ENCODE measurements at regions not wholly inside any gene's neighbourhood (a gene's known extent, or its start where the extent isn't known, plus 50 kb on each side); places are given as distances from the start of the nearest gene placed in this dataset.
"Not testable (repeated sequence)": the region's sequence is repeated elsewhere in the genome, so short reads cannot be mapped to it uniquely, and the experiment has no call there.

DNA sequence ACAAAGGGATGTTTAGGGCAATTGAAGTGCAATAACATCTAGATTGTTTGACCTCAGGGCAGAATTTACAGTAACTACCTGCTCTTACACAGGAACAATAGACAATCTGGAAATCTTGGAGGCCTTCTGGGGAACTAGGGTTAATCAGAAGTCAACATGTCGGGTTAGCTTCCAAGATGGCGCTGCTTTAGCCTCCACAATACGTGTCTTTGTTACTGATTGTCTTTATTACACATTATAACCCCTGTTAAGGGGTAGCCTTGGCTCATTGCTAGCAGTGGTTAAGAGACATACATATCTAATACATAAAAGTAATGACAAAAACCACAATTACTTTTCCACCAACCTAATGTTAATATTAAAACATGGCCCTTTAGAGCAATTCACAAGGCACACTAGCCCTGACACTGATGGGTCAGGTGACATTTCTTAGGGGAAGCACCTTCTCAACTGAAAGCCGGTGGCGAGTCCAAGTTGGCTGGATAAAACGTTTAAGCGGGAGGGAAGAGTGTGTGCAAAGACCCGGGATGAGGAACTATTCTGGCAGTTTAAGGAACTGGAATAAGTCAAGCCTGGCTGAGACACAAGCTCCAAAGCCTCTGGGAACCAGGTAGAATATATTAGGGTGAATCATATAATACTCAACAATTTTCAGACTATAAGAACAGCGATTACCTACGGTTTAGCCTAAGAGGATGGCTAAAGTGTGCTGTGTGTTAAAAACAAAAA lies 236.9 kb downstream of the BCAS1 start:
- no peak for DNase-seq

DNA sequence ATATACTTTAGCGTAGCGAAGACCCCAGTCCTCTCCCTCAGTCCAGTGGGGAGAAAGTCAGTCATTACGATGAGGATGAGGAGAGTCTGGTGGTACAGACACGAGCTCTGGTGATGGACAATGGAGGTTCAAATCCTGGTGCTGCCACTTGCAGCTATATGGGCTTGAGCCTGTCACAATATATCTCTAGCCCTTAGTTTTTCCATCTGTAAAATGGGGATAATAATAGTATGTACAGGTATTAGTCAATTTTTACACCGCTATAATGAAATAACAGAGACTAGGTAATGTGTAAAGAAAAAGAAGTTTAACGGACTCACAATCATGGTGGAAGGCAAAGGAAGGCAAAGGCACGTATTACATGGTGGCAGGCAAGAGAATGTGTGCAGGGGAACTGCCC lies 237.9 kb downstream of the BCAS1 start:
- DNase-seq = no peak

DNA sequence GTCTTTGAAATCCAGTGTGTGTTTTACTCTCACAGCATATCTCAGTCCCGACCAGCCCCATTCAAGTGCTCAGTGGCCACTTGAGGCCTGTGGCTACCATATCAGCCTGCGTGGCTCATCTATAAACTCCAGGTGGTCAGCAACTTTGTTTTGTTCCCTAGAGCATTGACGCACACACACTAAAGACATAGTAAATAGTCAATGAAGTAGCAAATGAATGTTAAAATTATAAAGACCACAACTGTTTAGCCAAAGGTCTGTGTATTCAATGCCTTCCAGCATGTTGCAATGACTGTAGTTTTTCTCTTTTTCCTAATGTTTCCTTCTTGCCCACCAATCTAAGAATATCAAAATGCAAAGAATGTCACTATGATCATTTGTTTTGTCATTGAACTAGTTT lies 238.2 kb upstream of the ZNF217 start:
- no peak for DNase-seq

DNA sequence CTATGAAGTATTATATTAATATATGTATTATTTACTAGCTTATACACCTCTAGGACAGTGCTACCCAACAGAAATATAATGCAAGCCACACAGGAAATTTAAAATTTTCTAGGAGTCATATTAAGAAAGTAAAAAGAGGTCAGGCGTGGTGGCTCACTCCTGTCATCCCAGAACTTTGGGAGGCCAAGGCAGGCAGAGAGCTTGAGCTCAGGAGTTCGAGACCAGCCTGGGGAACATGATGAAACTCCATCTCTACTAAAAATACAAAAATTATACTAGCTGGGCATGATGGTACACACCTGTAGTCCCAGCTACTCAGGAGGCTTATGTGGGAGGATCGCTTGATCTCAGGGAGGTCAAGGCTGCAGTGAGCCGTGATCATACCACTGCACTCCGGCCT lies 237.6 kb upstream of the ZNF217 start:
- no peak for DNase-seq

DNA sequence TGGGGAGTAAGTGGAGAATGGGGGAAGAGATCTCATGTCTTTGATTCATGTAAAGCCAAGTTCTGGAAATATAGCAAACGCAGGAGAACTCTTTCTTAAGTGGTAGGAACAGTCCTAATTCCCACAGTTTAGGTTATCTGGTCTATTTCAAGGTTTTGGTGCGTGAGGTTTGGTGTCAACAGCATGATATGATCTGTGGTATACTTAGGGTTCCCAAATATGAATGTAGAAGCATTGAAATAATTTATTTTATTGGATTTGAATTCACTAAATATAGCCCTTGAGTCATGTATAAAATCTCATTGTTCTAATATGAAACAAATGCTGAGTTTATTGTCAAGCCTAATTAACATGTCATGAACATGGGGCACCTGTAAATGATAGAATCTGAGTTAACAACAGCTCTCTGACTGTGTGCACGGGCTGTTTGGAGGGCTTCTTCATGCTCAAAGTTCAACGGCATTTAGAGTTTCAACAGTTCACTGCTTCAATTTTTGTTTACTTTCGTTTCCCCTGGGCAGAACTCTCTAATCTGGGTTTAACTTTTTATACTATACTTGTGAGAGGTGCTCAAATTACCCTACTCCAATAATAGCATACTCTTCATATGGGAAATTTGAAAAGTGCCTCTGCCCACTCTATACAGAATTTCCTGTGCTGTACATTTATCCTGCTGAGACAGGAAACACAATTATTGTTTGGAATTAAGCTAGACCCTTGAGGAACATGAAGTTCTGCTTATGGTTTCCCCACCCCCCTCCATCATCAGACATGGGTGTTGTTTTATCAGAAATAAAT lies 236.3 kb upstream of the ZNF217 start:
- DNase-seq = no peak

DNA sequence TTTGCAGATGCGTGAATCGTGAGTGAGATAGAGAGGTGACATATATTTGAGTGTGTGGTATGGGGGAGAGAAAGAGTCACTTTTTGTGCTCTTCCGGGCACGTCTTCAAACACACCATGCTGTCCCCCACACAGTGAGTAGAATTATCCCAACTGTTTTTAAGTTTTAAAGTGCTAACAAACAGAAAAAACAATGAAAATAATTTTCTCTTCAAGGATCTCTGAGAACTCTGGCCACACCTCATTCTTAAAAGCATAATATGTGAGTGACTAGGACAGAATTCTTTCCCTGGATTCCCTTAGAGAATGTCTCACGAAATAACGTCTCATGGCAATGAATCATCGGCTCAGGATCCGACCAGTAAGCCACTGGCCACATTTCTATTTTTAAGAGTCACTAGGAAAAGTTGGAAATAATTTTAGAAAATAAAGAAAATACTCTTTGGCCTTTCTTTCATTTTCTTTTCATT lies 235.7 kb upstream of the ZNF217 start:
- DNase-seq = no peak

DNA sequence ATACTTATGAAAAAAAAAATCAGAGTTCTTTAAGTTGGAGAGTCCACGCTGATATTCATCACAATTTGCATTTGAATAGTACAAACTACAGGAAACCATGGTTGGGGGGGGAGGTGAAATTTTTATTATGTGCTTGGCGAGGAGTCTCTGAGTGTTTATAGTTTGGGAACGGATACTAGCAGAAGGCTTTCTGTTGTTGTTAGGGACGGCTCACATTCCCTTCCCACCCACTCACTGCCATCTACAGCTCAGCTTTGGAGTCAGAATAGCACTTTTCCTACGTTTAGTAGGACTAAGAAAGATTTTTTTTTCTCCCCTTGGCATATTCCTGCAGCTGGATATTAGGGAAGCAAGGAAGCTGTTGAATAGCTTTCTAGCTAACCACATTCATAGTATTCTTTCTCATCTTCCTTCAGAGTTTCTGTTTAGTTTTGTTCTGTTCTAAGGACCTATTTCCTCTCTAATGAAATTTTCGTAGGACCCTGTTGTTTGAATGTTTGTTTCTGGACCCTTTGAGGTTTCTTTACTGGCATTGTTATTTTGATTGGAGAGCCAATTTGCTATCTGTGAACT lies 235.1 kb upstream of the ZNF217 start:
- DNase-seq = no peak

DNA sequence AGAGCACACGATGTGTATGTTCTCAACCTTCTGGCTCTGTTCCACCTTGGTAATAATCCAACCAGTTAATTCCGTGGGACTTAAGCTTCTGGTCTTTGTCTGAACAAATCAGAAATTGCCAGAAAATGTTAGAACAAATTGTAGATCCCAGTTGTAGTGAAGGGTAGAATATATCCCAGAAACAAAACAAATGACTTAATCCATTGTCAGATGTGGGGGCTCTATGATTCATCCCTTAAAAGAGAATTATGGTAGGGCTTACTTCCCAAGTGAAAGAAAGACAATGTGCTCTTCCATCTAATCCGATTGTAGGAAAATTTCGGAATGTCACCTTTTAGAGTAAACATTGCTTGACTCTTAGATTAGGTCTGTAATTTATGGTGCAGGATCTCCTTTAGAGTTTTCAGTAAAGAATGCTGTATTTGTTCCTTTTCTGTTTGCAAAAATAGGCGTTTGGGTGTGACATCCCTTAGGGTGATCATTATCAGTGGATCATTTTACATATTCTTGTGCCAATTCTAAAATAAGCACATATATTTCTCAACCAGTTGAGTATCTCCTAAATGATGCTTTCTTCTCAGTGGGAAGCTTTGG lies 234.5 kb upstream of the ZNF217 start:
- DNase-seq = no peak

DNA sequence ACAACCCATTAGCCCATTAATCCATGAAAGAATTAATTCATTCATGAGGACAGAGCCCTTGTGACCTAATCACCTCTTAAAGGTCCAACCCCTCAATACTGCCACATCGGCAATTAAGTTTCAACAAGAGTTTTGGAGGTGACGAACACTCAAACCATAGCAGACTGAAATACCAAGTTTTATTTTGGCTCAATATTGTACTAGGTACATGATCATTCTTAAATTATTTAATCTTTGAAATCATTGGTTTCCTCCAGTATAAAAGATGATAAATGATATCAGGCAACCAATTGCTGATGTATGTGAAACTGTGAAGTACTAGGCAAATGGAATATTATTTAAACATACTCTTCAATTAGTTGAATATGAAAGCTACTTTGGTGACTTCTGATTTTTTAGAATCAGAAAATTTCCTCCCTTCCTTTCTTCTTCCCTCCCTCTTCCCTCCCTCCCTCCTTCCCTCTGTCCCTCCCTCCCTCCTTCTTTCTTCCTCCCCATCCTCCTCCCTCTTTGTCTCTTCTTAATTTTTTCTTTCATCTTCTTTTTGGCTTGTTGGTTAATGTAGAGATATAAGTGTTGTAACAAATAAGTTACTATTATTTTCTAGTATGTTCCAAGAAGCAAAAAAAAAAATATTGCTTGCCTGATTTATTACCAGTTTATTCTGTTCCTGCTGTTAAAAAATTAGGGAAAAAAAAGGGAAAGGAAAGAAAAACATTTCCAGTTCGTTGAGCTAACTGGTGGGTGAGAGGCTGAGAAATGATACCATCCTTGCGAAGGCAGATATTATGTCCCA lies 233.9 kb upstream of the ZNF217 start:
- DNase-seq = no peak

DNA sequence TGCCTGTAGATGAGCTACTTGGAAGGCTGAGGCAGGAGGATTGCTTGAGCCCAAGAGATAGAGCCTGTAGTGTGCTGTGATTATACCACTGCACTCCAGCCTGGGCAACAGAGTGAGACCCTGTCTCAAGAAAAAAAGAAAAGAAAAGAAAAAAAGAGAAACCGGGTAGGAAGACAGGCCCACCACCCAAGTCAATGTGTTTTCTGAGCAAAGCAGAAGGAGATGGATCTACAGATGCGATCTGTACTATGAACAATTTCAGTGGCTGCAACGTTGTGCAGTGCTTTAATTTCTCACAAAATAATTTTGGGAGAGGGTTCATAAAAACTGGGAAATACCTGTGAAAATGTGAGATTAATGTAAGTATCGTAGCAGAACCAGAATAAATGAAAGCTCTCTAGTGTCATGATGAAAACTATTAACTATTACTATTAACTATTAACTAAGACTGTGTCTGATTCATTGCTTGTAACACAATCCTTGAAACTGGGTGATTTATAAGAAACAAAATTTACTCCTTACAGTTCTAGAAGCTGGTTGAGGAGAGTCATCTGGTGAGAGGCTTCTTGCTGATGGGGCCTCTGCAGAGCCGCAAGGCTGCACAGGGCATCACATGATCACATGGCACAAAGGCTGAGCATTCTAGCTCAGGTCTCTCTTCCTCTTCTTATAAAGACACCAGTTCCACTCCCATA lies 233.1 kb upstream of the ZNF217 start:
- no peak for DNase-seq

DNA sequence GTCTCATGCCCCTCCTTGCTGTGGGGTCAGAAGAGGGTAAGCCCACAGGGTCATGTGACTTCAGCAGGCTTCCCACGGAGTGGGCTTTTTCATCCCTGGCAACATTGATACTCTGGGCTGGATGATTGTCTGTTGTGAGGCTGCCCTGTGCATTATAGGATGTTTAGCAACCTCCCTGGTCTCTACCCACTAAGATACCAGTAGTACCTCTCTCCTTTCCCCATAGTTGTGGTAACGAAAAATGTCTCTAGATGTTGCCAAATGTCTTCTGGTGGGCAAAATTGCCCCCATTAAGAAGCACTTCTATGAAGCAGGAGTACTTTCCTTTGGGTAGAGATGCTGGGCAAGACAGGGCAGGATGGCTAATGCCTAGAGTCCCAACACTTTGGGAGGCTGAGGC lies 232.5 kb upstream of the ZNF217 start:
- DNase-seq = no peak

DNA sequence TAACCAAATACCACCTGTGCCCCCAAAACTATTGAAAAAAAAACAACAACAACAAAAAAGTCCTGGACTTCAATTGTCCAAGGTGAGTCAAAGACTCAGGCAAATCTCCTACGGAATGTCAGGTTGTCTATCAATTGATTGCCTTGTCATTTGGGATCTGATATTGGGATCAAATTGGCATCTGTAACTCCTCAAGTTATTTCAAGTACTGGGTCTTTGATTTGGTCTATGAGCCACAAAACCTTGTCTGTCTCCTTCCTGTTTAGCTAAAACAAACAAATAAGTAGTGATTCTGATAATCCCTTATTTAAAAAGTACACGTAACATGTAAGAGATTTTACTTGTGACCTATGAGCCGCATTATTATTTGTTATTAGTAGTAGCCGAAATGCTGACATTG lies 231.6 kb upstream of the ZNF217 start:
- no peak for DNase-seq

DNA sequence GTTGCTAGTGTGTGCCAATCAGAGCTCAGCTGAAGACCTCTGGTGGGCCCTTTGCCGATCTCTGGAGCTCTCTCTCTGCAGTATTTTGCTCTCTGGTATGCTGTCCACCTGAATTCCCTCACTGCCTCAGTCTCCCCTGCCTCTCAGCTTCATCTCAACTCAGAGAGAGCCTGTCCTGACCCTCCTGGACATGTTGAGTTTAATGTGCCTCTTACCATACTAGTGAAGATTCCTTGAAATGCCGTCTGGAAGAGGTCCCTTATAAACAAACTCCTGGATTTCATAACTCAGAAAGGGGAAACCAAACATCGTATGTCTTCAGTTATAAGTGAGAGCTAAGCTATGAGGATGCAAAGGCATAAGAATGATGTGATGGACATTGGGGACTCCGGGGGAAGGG lies 231.1 kb upstream of the ZNF217 start:
- no peak for DNase-seq

DNA sequence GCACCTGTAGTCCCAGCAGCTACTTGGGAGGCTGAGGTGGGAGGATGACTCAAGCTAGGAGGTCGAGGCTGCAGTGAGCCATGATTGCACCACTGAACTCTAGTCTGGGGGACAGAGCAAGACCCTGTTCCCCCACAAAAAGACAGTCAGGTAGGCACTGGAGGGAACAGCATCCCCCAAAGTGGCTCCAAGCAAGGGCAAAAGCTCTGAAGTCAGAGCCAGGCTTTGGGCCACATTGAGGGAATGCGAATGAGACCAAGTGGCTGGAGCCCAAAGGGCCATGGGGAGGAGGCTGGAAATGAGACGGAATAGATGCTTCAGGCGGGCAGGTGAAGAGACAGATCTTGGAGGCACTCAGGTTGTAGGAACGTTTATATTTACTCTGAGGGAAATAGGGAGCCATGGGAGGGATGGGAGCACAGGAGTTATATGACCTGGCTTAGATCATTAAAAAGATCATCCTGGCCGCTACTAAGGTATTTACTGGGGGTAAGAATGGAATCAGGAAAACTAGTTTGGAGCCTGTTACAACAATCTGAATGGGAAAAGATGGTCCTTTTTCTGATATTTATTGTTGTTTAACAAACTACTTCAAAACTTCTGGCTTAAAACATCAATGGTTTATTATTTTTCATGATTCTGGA lies 229.6 kb upstream of the ZNF217 start:
- DNase-seq = no peak

DNA sequence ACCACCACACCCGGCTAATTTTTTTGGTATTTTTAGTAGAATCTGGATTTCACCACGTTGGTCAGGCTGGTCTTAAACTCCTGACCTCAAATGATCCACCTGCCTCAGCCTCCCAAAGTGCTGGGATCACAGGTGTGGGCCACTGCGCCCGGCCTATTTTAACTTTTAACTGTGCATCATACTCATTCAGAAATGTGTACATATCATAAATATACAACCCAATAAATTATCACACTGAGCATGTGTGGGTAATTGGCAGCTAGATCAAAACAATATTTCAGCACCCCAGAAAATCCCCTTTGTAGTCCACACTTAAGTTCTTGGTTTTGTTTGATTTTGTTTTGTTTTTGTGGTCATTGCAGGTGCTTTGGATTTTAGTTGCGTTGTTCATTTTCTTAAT lies 228.9 kb upstream of the ZNF217 start:
- no peak for DNase-seq

DNA sequence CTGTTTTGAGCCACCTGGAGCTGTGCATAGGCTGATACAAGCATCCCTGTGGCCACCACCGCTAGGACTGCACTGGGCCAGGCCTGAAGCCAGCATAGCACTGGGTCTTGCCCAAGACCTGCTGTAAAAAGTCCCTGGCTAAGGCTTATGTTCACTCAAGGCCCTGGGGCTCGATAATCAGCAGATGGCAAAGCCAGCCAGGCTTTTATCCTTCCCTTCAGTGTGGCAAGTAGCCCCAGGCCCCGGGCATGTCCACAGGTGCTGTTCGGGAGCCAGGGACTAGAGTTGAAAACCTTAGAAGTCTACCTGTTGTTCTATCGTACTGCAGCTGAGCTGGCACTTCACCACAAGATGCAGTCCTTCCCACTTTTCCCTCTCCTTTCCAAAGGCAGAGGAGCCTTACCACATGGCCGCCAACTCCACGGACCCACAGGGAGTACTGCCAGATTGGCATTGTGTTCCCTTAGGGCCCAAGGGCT lies 226.4 kb upstream of the ZNF217 start:
- DNase-seq = no peak

DNA sequence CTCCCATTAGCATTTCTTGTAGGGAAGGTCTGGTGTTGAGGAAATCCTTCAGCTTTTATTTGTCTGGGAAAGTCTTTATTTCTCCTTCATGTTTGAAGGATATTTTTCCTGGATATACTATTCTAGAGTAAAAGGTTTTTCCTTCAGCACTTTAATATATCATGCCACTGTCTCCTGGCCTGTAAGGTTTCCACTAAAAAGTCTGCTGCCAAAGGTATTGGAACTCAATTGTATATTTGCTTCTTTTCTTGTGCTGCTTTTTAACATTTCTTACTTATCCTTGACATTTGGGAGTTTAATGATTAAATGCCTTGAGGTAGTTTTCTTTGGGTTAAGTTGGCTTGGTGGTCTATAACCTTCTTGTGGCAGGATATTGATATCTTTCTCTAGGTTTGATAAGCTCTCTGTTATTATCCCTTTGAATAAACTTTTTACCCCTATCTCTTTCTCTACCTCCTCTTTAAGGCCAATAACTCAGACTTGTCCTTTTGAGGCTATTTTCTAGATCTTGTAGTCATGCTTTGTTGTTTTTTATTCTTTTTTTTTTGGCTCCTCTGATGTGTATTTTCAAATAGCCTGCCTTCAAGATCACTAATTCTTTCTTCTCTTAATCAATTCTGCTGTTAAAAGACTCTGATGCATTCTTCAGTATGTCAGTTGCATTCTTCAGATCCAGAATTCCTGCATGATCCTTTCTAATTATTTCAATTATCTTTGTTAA lies 225.0 kb upstream of the ZNF217 start:
- no peak for DNase-seq

DNA sequence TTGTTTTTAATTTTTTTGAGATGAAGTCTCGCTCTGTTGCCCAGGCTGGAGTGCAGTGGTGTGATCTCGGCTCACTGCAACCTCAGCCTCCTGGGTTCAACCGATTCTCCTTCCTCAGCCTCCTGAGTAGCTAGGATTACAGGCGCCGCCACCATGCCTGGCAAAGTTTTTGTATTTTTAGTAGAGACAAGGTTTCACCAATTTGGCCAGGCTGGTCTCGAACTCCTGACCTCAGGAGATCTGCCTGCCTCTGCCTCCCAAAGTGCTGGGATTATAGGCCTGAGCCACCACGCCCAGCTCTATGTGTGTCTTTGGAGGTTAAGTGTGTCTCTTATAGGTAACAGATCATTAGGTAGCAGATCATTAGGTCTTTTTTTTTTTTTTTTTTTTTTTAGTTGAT lies 223.9 kb upstream of the ZNF217 start:
- not testable (repeated sequence) for DNase-seq

DNA sequence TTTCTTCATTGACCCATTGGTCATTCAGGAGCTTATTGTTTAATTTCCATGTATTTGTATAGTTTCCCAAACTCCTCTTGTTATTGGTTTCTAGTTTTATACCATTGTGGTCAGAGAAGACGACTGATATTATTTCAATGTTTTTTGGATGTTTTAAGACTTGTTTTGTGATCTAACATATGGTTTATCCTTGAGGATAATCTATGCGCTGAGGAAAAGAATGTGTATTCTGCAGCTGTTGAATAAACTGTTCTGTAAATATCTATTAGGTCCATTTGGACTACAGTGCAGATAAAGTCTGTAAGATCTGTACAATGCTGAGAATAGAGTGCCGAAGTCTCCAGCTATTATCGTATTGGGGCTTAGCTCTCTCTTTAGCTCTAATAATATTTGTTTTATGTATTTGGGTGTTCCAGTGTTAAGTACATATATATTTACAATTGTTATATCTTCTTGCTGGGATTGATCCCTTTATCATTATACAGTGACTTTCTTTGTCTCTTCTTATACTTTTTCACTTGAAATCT lies 223.3 kb upstream of the ZNF217 start:
- DNase-seq = no peak

DNA sequence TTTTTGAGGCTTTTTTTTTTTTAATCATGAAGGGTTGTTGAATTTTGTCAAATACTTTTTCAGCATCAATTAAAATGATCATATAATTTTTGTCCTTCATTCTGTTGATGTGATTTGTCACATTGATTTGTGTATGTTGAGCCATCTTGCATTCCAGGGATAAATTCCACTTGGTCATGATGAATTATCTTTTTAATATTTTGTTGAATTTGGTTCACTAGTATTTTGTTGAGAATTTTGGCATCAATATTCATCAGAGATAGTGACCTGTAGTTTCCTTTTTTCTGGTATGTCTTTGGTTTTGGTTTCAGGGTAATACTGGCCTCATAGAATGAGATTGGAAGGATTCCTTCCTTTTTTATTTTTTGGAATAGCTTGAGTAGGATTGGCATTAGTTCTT lies 221.9 kb upstream of the ZNF217 start:
- no peak for DNase-seq

DNA sequence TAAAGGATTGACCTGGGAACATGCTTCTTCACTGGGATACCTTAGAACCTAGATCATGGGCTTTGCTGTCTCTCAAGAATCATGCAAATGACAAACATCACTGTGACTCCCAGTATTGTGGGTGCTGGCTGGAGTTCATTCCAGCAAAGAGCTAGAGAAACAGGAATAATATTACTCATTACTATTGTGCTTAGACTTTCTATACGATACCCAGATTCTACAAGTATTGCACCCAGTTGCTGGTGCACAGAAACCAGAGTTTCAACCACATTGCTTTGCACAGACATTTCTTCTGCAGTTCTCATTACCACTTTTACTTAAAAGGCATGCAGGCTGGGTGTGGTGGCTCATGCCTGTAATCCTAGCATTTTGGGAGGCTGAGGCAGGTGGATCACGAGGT lies 220.4 kb upstream of the ZNF217 start:
- no peak for DNase-seq
